GM12891 (cell line): ENCODE measurements at regions not wholly inside any gene's neighbourhood (a gene's known extent, or its start where the extent isn't known, plus 50 kb on each side); places are given as distances from the start of the nearest gene placed in this dataset.

ENCODE experiments used
- DNase-seq: peaks from one replicate; pipeline ENCODE4 v3.0.0; 2011; ENCODE audit warnings: low spot score; ENCODE audit not compliant: insufficient read length
- FAIRE-seq: peaks from 2 replicates; lab custom pipeline; 2011; peaks lifted over from hg19 to GRCh38; lab: Jason Lieb, UNC
- PAX5 ChIP-seq: IDR thresholded peaks from 2 replicates; pipeline ENCODE4 v1.6.1; 2011; ENCODE audit warnings: low read length, moderate library complexity, mild to moderate bottlenecking; ENCODE audit not compliant: insufficient read depth, severe bottlenecking
- POLR2A ChIP-seq: IDR thresholded peaks from 2 replicates; pipeline ENCODE4 v1.6.1; 2011; ENCODE audit warnings: low read depth, low read length, control low read depth
- POLR2AphosphoS5 ChIP-seq: IDR thresholded peaks from 2 replicates; pipeline ENCODE4 v1.6.1; 2011; ENCODE audit warnings: low read depth, low read length, control low read depth
- POU2F2 ChIP-seq: IDR thresholded peaks from 2 replicates; pipeline ENCODE4 v1.6.1; 2011; ENCODE audit warnings: low read depth, mild to moderate bottlenecking, control low read depth, low read length, moderate library complexity
- SPI1 ChIP-seq: IDR thresholded peaks from 2 replicates; pipeline ENCODE4 v1.6.1; 2011; ENCODE audit warnings: low read depth, low read length, control low read depth
- TAF1 ChIP-seq: IDR thresholded peaks from 2 replicates; pipeline ENCODE4 v1.6.1; 2011; ENCODE audit warnings: low read depth, low read length, control low read depth

GRCh38 chr2:145206496-145207281 lies 686.8 kb upstream of the ZEB2 start:
- DNase-seq, result no peak
- no peak for TF ChIP-seq POLR2AphosphoS5
- no peak for FAIRE-seq

GRCh38 chr2:145203891-145204290 lies 684.0 kb upstream of the ZEB2 start:
- FAIRE-seq (no peak), DNase-seq (no peak)
- TF ChIP-seq PAX5 (no peak), POU2F2 (no peak), POLR2A (no peak), SPI1 (no peak), TAF1 (no peak), POLR2AphosphoS5 (no peak)

GRCh38 chr2:145199827-145200706 lies 680.1 kb upstream of the ZEB2 start:
- no peak for DNase-seq
- FAIRE-seq, result no peak
- TF ChIP-seq POU2F2 (no peak), PAX5 (no peak), POLR2A (no peak), SPI1 (no peak), TAF1 (no peak), POLR2AphosphoS5 (no peak)

- DNase-seq (no peak), FAIRE-seq (no peak)
- TF ChIP-seq TAF1 (no peak), PAX5 (no peak), POLR2AphosphoS5 (no peak), POU2F2 (no peak), POLR2A (no peak), SPI1 (no peak)
Observed at GRCh38 chr2:145199042-145199441, 679.1 kb upstream of the ZEB2 start.

- DNase-seq, result no peak
- TF ChIP-seq SPI1 (no peak), POLR2AphosphoS5 (no peak), POLR2A (no peak), TAF1 (no peak), PAX5 (no peak), POU2F2 (no peak)
- FAIRE-seq, result no peak
Observed at GRCh38 chr2:145198555-145198954, 678.6 kb upstream of the ZEB2 start.

GRCh38 chr2:145197944-145198343 lies 678.0 kb upstream of the ZEB2 start:
- DNase-seq, result no peak
- FAIRE-seq, result no peak
- no peak for TF ChIP-seq TAF1
- no peak for TF ChIP-seq POLR2AphosphoS5
- no peak for TF ChIP-seq POU2F2
- no peak for TF ChIP-seq POLR2A
- no peak for TF ChIP-seq PAX5
- no peak for TF ChIP-seq SPI1

- FAIRE-seq, result no peak
Observed at GRCh38 chr2:145194673-145195072, 674.8 kb upstream of the ZEB2 start.

GRCh38 chr2:145190031-145190703 lies 670.2 kb upstream of the ZEB2 start:
- DNase-seq, result no peak
- TF ChIP-seq POLR2A (no peak), POU2F2 (no peak), TAF1 (no peak), PAX5 (no peak), SPI1 (no peak)
- FAIRE-seq, result no peak

More at GRCh38 chr2:145194673-145195072, 674.8 kb upstream of the ZEB2 start:
- no peak for TF ChIP-seq TAF1
- no peak for TF ChIP-seq SPI1
- no peak for TF ChIP-seq POU2F2
- no peak for DNase-seq

GRCh38 chr2:145186303-145186702 lies 666.4 kb upstream of the ZEB2 start:
- FAIRE-seq (no peak), DNase-seq (no peak)
- no peak for TF ChIP-seq POLR2AphosphoS5
- TF ChIP-seq PAX5, result no peak
- TF ChIP-seq TAF1, result no peak
- TF ChIP-seq POU2F2, result no peak
- TF ChIP-seq SPI1, result no peak
- TF ChIP-seq POLR2A, result no peak
